MM.1S (cell line): ENCODE measurements at regions not wholly inside any gene's neighbourhood (a gene's known extent, or its start where the extent isn't known, plus 50 kb on each side); places are given as distances from the start of the nearest gene placed in this dataset.

ENCODE experiments used
- DNase-seq: peaks from one replicate; pipeline ENCODE4 v3.0.0-alpha.2; 2015
- H2AFZ ChIP-seq: fragments of 300-600 bp; sonication (generic); 2 replicates; pipeline ENCODE4 v1.6.0; 2016; ENCODE audit warnings: antibody characterized with exemption, low read length
- H3F3A ChIP-seq: fragments of 300-600 bp; sonication (generic); 2 replicates; pipeline ENCODE4 v1.6.1; 2016; ENCODE audit warnings: mild to moderate bottlenecking, antibody characterized with exemption, low read length, moderate library complexity, mixed read lengths; ENCODE audit not compliant: insufficient read depth
- H3K27ac ChIP-seq: fragments of 300-600 bp; sonication (generic); 2 replicates; pipeline ENCODE4 v1.5.1; 2016; ENCODE audit warnings: mild to moderate bottlenecking, low read length
- H3K27me3 ChIP-seq: fragments of 300-600 bp; sonication (generic); replicated peaks from 2 replicates; pipeline ENCODE4 v1.6.0; 2016; ENCODE audit warnings: low read length; ENCODE audit not compliant: insufficient read depth
- H3K36me3 ChIP-seq: fragments of 300-600 bp; sonication (generic); replicated peaks from 2 replicates; pipeline ENCODE4 v1.6.1; 2016; ENCODE audit warnings: mild to moderate bottlenecking, low read length, mixed read lengths; ENCODE audit not compliant: insufficient read depth
- H3K4me1 ChIP-seq: fragments of 300-600 bp; sonication (generic); 2 replicates; pipeline ENCODE4 v1.6.1; 2016; ENCODE audit warnings: low read length, mixed read lengths
- H3K4me2 ChIP-seq: fragments of 300-600 bp; sonication (generic); 2 replicates; pipeline ENCODE4 v1.6.0; 2016; ENCODE audit warnings: low read depth, low read length
- H3K4me3 ChIP-seq: fragments of 300-600 bp; sonication (generic); 2 replicates; pipeline ENCODE4 v1.5.1; 2016; ENCODE audit warnings: low read length, mixed read lengths
- H3K79me2 ChIP-seq: fragments of 300-600 bp; sonication (generic); 2 replicates; pipeline ENCODE4 v1.6.1; 2016; ENCODE audit warnings: mixed run types, low read length, mixed read lengths
- H3K9ac ChIP-seq: fragments of 300-600 bp; sonication (generic); 2 replicates; pipeline ENCODE4 v1.6.1; 2016; ENCODE audit warnings: low read length, mixed read lengths
- H3K9me2 ChIP-seq: fragments of 300-600 bp; sonication (generic); replicated peaks from 2 replicates; pipeline ENCODE4 v1.6.1; 2016; ENCODE audit warnings: mild to moderate bottlenecking, low read length, mixed read lengths; ENCODE audit not compliant: insufficient read depth
- H3K9me3 ChIP-seq: fragments of 300-600 bp; sonication (generic); replicated peaks from 2 replicates; pipeline ENCODE4 v1.6.1; 2016; ENCODE audit warnings: mild to moderate bottlenecking, low read length, mixed read lengths; ENCODE audit not compliant: insufficient read depth
- H4K20me1 ChIP-seq: fragments of 300-600 bp; sonication (generic); 2 replicates; pipeline ENCODE4 v1.6.1; 2016; ENCODE audit warnings: mild to moderate bottlenecking, low read length, moderate library complexity, mixed read lengths; ENCODE audit not compliant: insufficient read depth
- CTCF ChIP-seq: fragments of 300-600 bp; sonication (generic); IDR thresholded peaks from 2 replicates; pipeline ENCODE4 v1.5.1; 2016; ENCODE audit warnings: antibody characterized with exemption, low read length, mixed read lengths
- EZH2 ChIP-seq: fragments of 300-600 bp; sonication (generic); optimal IDR thresholded peaks from 2 replicates; pipeline ENCODE3; 2017; ENCODE audit warnings: low read depth, mild to moderate bottlenecking, antibody characterized with exemption, low read length, mixed read lengths
- EZH2phosphoT487 ChIP-seq: fragments of 300-600 bp; sonication (generic); IDR thresholded peaks from 2 replicates; pipeline ENCODE4 v1.6.1; 2018; ENCODE audit warnings: antibody characterized with exemption, low read length

- no peaks in the 10 kb centered on the region for H3F3A ChIP-seq
- H4K20me1 ChIP-seq, result no peaks in the 10 kb centered on the region
- no peaks in the 10 kb centered on the region for H3K79me2 ChIP-seq
- no peaks in the 10 kb centered on the region for H3K9me2 ChIP-seq
- H3K27me3 ChIP-seq, result no peaks in the 10 kb centered on the region
- H3K4me2 ChIP-seq, result no peak overlapping the region
- no peak for DNase-seq
- H3K36me3 ChIP-seq, result no peaks in the 10 kb centered on the region
- H3K9ac ChIP-seq, result no peak overlapping the region
- H2AFZ ChIP-seq, result no peak overlapping the region
- H3K4me1 ChIP-seq, result no peaks in the 10 kb centered on the region
- TF ChIP-seq EZH2phosphoT487, result no peak
- TF ChIP-seq EZH2, result no peak
- no peak for TF ChIP-seq CTCF
- no peak overlapping the region for H3K27ac ChIP-seq
- no peaks in the 10 kb centered on the region for H3K9me3 ChIP-seq
- H3K4me3 ChIP-seq, result no peak overlapping the region
Observed at GRCh38 chr6:170062915-170063241, 228.0 kb downstream of the DLL1 start.

- H3K27ac ChIP-seq, result no peak overlapping the region
- H3K36me3 ChIP-seq, result no peaks in the 10 kb centered on the region
- no peak overlapping the region for H3K9ac ChIP-seq
- no peaks in the 10 kb centered on the region for H4K20me1 ChIP-seq
- H3F3A ChIP-seq, result no peaks in the 10 kb centered on the region
- H3K27me3 ChIP-seq, result no peaks in the 10 kb centered on the region
- no peak overlapping the region for H3K4me2 ChIP-seq
- no peak for DNase-seq
- H3K9me3 ChIP-seq, result no peaks in the 10 kb centered on the region
- no peaks in the 10 kb centered on the region for H3K9me2 ChIP-seq
- no peaks in the 10 kb centered on the region for H3K79me2 ChIP-seq
- TF ChIP-seq EZH2phosphoT487 (no peak), CTCF (no peak), EZH2 (no peak)
- no peaks in the 10 kb centered on the region for H3K4me1 ChIP-seq
- no peak overlapping the region for H2AFZ ChIP-seq
- no peak overlapping the region for H3K4me3 ChIP-seq
Observed at GRCh38 chr6:170062209-170062914, 228.5 kb downstream of the DLL1 start.

- Histone ChIP-seq H3K9ac (no peak overlapping the region), H3K27ac (no peak overlapping the region), H3K9me3 (no peaks in the 10 kb centered on the region), H3K4me2 (no peak overlapping the region), H3F3A (no peaks in the 10 kb centered on the region), H3K36me3 (no peaks in the 10 kb centered on the region), H3K9me2 (no peaks in the 10 kb centered on the region), H2AFZ (no peak overlapping the region), H4K20me1 (no peaks in the 10 kb centered on the region), H3K27me3 (no peaks in the 10 kb centered on the region), H3K4me1 (no peaks in the 10 kb centered on the region), H3K79me2 (no peaks in the 10 kb centered on the region), H3K4me3 (no peak overlapping the region)
- TF ChIP-seq EZH2phosphoT487 (no peak), EZH2 (no peak), CTCF (no peak)
- no peak for DNase-seq
Observed at GRCh38 chr6:170058878-170059485, 231.9 kb downstream of the DLL1 start.
